HG02798 (cell line): ENCODE measurements at regions not wholly inside any gene's neighbourhood (a gene's known extent, or its start where the extent isn't known, plus 50 kb on each side); places are given as distances from the start of the nearest gene placed in this dataset.

Experiments
- ATAC-seq: cut with Tn5 transposase; IDR thresholded peaks from one replicate; pipeline ENCODE4 v1.9.1; 2021; ENCODE audit warnings: mild to moderate bottlenecking; ENCODE audit not compliant: unreplicated experiment, poor library complexity

DNA sequence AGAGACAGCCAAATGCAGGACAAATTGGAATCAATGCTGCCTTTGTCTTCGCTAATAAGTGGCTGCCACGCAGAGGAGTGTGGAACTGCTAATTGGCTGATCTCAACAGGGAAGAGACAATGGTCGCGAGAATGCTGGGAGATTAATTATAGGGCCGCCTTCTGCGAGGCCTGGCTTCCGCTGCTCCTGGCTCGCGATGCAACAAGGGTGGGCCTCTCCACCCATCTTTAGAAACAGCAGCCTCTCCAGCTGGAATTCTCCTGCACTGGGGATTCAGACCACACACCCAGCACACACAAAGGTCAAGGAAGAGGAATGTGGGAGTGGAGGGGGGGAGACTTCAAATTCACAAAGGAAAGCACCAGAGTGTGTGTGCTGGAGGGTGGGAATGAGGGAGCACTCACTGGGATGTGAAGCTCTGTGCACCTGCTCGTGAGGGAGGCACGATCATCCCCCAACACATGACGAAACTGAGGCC, 200.7 kb upstream of the GRIK3 start:
- ATAC-seq, result no peak

- ATAC-seq, result no peak
These were observed 203.6 kb upstream of the GRIK3 start for GRCh38 chr1:37237948-37238347.

- no peak for ATAC-seq
These were observed 204.3 kb upstream of the GRIK3 start for GRCh38 chr1:37238364-37239224.

DNA sequence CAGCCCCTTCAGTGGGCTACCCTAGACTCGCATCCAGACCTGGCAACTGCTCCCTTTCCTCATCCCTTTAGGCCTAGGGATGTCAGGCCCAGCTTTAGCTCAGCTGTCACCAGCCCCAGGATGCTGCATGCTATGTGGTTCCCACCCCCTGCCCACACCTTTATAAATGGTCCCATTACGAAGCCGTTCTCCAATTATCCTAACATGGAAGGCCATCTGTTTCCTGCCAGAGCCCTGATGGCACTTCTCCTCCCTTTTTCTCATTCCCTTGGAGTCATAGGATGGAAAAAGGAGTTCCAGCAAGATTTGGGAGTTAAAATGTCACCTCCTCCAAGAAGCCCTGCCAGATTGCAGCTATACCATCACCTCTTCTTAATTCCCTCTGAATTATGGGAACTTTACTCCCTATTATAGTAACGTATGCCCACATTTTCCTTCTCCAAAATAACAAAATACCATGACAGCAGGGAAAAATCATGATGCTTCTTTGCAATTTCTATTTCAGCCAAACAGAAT, 205.0 kb upstream of the GRIK3 start:
- no peak for ATAC-seq

DNA sequence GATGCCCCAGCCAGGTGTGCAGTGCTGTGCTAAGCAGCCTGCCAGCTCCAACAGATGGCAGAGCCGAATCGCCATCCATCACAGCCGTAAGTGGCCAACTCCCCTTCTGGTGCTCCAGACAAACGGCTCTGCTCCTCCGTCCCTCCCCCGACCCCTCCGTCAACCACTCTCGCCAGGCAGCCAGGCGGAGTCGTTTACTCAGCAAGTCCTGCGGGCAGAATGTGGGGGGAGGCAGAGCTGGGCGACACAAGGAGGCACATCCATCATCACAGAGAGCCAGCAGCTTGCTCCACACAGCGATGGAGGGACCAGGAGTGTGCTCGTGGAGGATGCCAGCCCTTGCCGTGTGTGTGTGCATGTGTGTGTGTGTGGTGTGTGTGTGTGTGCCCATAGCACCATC, 206.6 kb upstream of the GRIK3 start:
- no peak for ATAC-seq

GRCh38 chr1:37242501-37242900, 208.2 kb upstream of the GRIK3 start:
- no peak for ATAC-seq

GRCh38 chr1:37243368-37244082, 209.2 kb upstream of the GRIK3 start:
- no peak for ATAC-seq

GRCh38 chr1:37244083-37244480, 209.8 kb upstream of the GRIK3 start:
- ATAC-seq, result no peak

DNA sequence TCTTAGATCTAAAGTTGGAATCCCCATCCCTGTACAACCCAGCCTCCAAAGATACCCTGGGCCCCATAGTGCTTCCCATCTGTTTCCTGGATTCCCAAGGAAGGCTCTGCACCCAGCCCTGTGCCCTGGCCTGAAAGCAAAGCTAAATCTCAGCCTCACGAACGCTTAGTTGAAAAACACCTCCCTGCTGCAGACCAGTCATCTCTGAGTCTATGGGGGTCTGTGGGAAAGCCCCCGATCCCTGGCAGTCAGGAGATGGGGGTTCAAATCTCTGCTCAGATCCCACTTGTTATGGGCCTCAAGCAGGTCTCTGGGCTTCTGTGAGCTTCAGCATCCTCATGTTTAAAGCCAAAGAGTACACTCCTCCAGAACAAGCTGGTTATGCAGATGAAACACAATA, 210.5 kb upstream of the GRIK3 start:
- no peak for ATAC-seq

- no peak for ATAC-seq
These were observed 212.3 kb upstream of the GRIK3 start for GRCh38 chr1:37246631-37247030.

GRCh38 chr1:37250371-37250770, 216.1 kb upstream of the GRIK3 start:
- no peak for ATAC-seq

DNA sequence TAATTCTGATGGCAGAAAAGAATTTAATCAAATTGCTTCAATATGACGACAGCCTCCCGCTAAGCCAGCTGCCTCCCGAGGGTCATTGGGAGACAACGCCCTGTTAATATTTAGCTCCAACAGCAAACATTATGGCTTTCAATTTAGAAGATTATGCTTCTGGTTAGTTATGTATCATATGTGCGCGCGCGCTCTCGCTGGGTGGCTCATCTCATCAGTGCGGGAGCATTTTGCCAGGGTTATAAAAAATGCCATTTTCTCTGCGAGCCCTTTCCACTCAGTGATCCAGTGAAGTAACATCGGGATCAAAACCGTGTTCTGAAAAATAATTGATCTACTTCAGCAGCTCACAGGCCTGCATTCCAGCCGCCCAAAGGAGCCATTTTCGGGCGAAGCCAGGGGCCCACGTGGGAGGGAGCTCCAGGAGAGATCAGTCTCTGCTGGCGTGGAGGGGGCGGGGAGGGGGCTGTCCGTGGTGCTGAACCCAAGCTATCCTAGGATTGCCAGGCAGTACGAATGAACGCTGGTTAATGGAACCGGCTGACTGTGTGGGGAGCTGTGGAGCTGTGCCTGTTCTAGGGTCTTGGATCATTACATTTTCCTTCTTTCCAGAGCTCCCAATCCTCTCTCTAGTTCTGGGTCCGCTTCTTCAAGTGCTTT, 219.1 kb upstream of the ZC3H12A start:
- ATAC-seq, result no peak

DNA sequence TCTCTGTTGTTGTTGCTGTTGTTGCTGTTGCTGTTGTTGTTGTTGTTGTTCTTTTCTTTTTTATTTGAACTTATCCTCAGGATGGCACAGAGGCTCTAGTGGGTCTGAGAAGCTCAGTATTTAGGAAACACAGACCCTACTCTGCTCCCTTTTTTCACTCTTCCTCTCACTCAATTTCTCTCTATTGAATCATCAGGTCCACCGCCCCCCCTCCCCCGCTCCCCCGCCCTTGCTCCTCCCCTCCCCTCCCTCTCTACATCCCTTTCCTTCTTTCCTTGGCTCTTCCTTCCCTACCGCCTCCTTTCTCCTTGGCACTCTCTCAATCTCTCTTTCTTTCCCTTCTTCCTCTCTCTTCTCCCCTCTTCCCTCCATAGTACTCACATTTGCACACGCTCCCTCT, 218.5 kb upstream of the ZC3H12A start:
- ATAC-seq, result no peak

GRCh38 chr1:37257646-37258045, 216.7 kb upstream of the ZC3H12A start:
- no peak for ATAC-seq

DNA sequence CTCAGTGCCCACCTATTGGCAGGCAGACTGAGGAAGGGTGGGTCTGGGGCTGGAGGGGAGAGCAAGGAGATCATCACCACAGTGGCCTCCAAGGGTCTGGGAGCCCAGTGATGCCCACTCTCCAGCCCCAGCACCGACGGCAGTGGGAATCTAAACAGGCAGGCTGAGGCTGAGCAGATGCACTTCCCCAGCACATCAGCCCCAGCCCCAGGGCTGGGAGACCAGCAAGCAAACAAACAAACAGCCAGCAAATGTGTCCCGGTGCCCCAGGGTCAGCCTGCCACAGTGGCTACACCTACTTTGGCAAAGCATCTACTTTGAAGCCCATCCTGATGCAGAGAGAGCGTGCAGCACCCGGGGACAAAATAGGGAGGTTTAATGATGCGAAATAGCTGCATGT, 216.3 kb upstream of the ZC3H12A start:
- ATAC-seq, result no peak

GRCh38 chr1:37259019-37259418, 215.4 kb upstream of the ZC3H12A start:
- ATAC-seq, result no peak

- ATAC-seq, result no peak
These were observed 213.3 kb upstream of the ZC3H12A start for GRCh38 chr1:37261129-37261528.

DNA sequence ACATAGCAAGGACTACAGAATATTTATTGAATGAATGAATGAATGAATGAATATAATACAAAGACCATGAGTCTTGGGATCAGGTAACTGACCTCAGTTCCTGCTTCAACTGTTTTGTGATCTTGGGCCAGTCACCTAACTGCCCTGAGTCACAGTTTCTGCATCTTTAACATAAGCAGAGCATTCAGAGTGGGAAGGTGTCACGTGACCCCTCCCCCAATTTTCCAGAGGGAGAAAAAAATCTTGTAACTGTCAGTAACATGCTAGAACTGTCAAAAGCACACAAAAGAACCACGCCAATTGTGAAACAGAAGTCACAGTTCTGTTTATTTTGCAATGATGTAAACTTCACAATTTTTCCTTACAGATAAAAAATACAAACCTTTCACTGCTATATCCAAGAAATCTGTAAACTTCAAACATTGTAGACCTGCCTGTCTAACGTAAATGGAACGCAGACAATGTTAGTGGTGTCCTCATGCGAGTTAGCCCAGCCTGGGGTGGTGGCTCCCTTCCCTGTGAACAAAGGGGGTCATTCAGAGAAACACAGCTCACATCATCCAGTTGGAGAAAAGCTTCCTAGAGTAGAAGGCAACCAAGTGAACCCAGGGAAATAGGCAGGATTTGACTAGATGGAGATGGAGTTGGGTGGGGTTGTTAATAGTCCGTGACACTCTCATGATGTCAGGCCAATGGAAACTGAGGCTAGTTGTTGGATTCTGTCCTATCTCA, 211.8 kb upstream of the ZC3H12A start:
- no peak for ATAC-seq

- ATAC-seq, result no peak
These were observed 209.2 kb upstream of the ZC3H12A start for GRCh38 chr1:37265156-37265555.
